HCT116 (cell line): ENCODE measurements at regions not wholly inside any gene's neighbourhood (a gene's known extent, or its start where the extent isn't known, plus 50 kb on each side); places are given as distances from the start of the nearest gene placed in this dataset.

Source experiments
- ATAC-seq: fragments of 200-7000 bp; cut with Tn5 transposase; 2 replicates; pipeline ENCODE4 v1.9.1; 2020; ENCODE audit warnings: mild to moderate bottlenecking, moderate library complexity
- BruUV-seq: library from RNA; stranded (reverse); fragments of 400-500 nt; replicated peaks from 2 replicates; lab custom pipeline; 2021; lab: Mats Ljungman, UMichigan
- CTCF ChIA-PET: fragments of 300-600 bp; sonication (Branson Sonifier 250); formaldehyde crosslinking; loops from one replicate; lab custom pipeline; 2021; ENCODE audit warnings: antibody characterized with exemption; lab: Charles Lee
- POLR2A ChIA-PET: fragments of 300-600, 350-600 bp; sonication (Branson Sonifier 250); formaldehyde crosslinking; loops from one replicate; lab custom pipeline; 2021; ENCODE audit warnings: antibody characterized with exemption; lab: Charles Lee
- RAD21 ChIA-PET, 2 experiments: fragments of 300-600 bp; sonication (Branson Sonifier 250); formaldehyde crosslinking; loops; one replicate each; lab custom pipeline; 2023; ENCODE audit warnings: low total read pairs in 2 of 2; ENCODE audit not compliant: uncharacterized antibody in 2 of 2, unreplicated experiment in 2 of 2, low non-redundant PET in 1 of 2; lab: Charles Lee
- DNase-seq: peaks from one replicate; pipeline ENCODE4 v3.0.0-alpha.2; 2010; ENCODE audit warnings: low read depth, low spot score
- H2AFZ ChIP-seq: fragments of 200-600 bp; shearing (Covaris generic), sonication (generic); 2 replicates; pipeline ENCODE4 v1.6.1; 2017; ENCODE audit warnings: low read depth, mixed run types, mixed read lengths, antibody characterized with exemption, low read length; ENCODE audit not compliant: poor library complexity, severe bottlenecking
- H3K27ac ChIP-seq: 2 replicates; pipeline ENCODE4 v1.5.1; 2012; ENCODE audit warnings: low read depth, low read length
- H3K27me3 ChIP-seq: fragments of 200-600 bp; sonication (generic); 2 replicates; pipeline ENCODE4 v1.6.1; 2016; ENCODE audit warnings: mixed run types, low read length, mixed read lengths; ENCODE audit not compliant: insufficient read depth
- H3K36me3 ChIP-seq, 2 experiments: fragments of 200-500 bp in 1 of 2; fragments of 200-600 bp in 1 of 2; sonication (Bioruptor generic) in 1 of 2; sonication (generic) in 1 of 2; 2 replicates each; pipeline versions ENCODE4 v1.5.1 to v1.6.1; 2014 to 2016; ENCODE audit warnings: low read length in 2 of 2, inconsistent platforms in 1 of 2, mixed read lengths in 1 of 2, mixed run types in 1 of 2; ENCODE audit not compliant: insufficient read depth in 2 of 2, control insufficient read depth in 1 of 2
- H3K4me1 ChIP-seq, 2 experiments: fragments of 200-600 bp in 1 of 2; sonication (generic) in 1 of 2; 2 replicates each; pipeline versions ENCODE4 v1.5.1 to v1.6.1; 2012 to 2017; ENCODE audit warnings: low read length in 2 of 2, inconsistent platforms in 1 of 2, mild to moderate bottlenecking in 1 of 2, mixed read lengths in 1 of 2, mixed run types in 1 of 2, moderate library complexity in 1 of 2; ENCODE audit not compliant: insufficient read depth in 2 of 2, control insufficient read depth in 1 of 2
- H3K4me2 ChIP-seq: fragments of 200-600 bp; sonication (generic); 2 replicates; pipeline ENCODE4 v1.6.1; 2017; ENCODE audit warnings: mixed run types, low read length, mixed read lengths
- H3K4me3 ChIP-seq, 2 experiments: fragments of 200-600 bp in 1 of 2; sonication (generic) in 1 of 2; replicated peaks in 1 of 2; 2 replicates each; pipeline ENCODE4 v1.5.1; 2011 to 2016; ENCODE audit warnings: low read length in 2 of 2, control low read depth in 1 of 2, low read depth in 1 of 2, mild to moderate bottlenecking in 1 of 2, mixed read lengths in 1 of 2, mixed run types in 1 of 2
- H3K79me2 ChIP-seq: fragments of 200-600 bp; sonication (generic); 2 replicates; pipeline ENCODE4 v1.6.1; 2017; ENCODE audit warnings: mild to moderate bottlenecking, mixed run types, low read length, moderate library complexity, mixed read lengths; ENCODE audit not compliant: insufficient read depth
- H3K9ac ChIP-seq: fragments of 200-600 bp; sonication (generic); 2 replicates; pipeline ENCODE4 v1.6.1; 2016; ENCODE audit warnings: low read length, mixed read lengths
- H3K9me2 ChIP-seq: fragments of 200-600 bp; sonication (generic), shearing (Covaris generic); 2 replicates; pipeline ENCODE4 v1.6.1; 2017; ENCODE audit warnings: mixed run types, mild to moderate bottlenecking, moderate library complexity; ENCODE audit not compliant: insufficient read depth
- H3K9me3 ChIP-seq, 2 experiments: fragments of 200-500 bp in 1 of 2; fragments of 200-600 bp in 1 of 2; sonication (Bioruptor generic) in 1 of 2; sonication (generic) in 1 of 2; 2 replicates each; pipeline ENCODE4 v1.6.1; 2014 to 2017; ENCODE audit warnings: low read length in 2 of 2, mixed read lengths in 2 of 2, inconsistent platforms in 1 of 2, low read depth in 1 of 2, mild to moderate bottlenecking in 1 of 2, mixed run types in 1 of 2, moderate library complexity in 1 of 2; ENCODE audit not compliant: control insufficient read depth in 1 of 2, insufficient read depth in 1 of 2
- H4K20me1 ChIP-seq: fragments of 200-600 bp; sonication (generic), shearing (Covaris generic); 2 replicates; pipeline ENCODE4 v1.6.1; 2017; ENCODE audit warnings: mixed run types, mild to moderate bottlenecking, moderate library complexity; ENCODE audit not compliant: insufficient read depth
- CBX3 ChIP-seq: IDR thresholded peaks from 2 replicates; pipeline ENCODE4 v1.6.1; 2012; ENCODE audit warnings: low read depth
- CEBPB ChIP-seq: IDR thresholded peaks from 2 replicates; pipeline ENCODE4 v1.6.1; 2012; ENCODE audit warnings: low read depth
- CTCF ChIP-seq, 3 experiments: fragments of 200-600 bp in 1 of 3; sonication (generic) in 1 of 3; IDR thresholded peaks in 2 of 3; conservative IDR thresholded peaks in 1 of 3; 2 replicates each; pipeline ENCODE4 v1.5.1; 2012 to 2017; ENCODE audit warnings: low read depth in 2 of 3, low read length in 2 of 3, antibody characterized with exemption in 1 of 3, borderline replicate concordance in 1 of 3, control low read depth in 1 of 3, mild to moderate bottlenecking in 1 of 3, mixed read lengths in 1 of 3, mixed run types in 1 of 3, moderate library complexity in 1 of 3; ENCODE audit not compliant: insufficient read depth in 1 of 3
- EGR1 ChIP-seq: IDR thresholded peaks from 2 replicates; pipeline ENCODE4 v1.6.1; 2012; ENCODE audit warnings: low read depth
- EZH2 ChIP-seq: fragments of 200-600 bp; sonication (generic); IDR thresholded peaks from 2 replicates; pipeline ENCODE4 v1.6.1; 2017; ENCODE audit warnings: antibody characterized with exemption, mixed run types
- EZH2phosphoT487 ChIP-seq: fragments of 200-600 bp; IDR thresholded peaks from 2 replicates; pipeline ENCODE4 v1.6.1; 2018; ENCODE audit warnings: antibody characterized with exemption, borderline replicate concordance
- FOSL1 ChIP-seq: IDR thresholded peaks from 2 replicates; pipeline ENCODE4 v1.6.1; 2012; ENCODE audit warnings: low read depth
- JUND ChIP-seq: IDR thresholded peaks from 2 replicates; pipeline ENCODE4 v1.6.1; 2012
- POLR2A ChIP-seq: IDR thresholded peaks from 2 replicates; pipeline ENCODE4 v1.7.0; 2011; ENCODE audit warnings: borderline replicate concordance; ENCODE audit not compliant: insufficient read depth, insufficient read length; ENCODE audit errors: extremely low read depth
- POLR2AphosphoS5 ChIP-seq: IDR thresholded peaks from 2 replicates; pipeline ENCODE4 v1.6.1; 2011; ENCODE audit warnings: mild to moderate bottlenecking, low read depth, low read length, moderate library complexity
- RAD21 ChIP-seq: IDR thresholded peaks from 2 replicates; pipeline ENCODE4 v1.6.1; 2012; ENCODE audit warnings: low read depth, mild to moderate bottlenecking
- REST ChIP-seq: IDR thresholded peaks from 2 replicates; pipeline ENCODE4 v1.6.1; 2012; ENCODE audit warnings: low read depth
- SP1 ChIP-seq: IDR thresholded peaks from 2 replicates; pipeline ENCODE4 v1.6.1; 2012; ENCODE audit warnings: low read depth
- TCF7L2 ChIP-seq: IDR thresholded peaks from 2 replicates; pipeline ENCODE4 v1.7.0; 2011; ENCODE audit warnings: borderline replicate concordance, inconsistent platforms; ENCODE audit not compliant: insufficient read depth, insufficient read length; ENCODE audit errors: extremely low read depth
- intact Hi-C: fragments of 100-400 bp; cut with micrococcal nuclease; formaldehyde crosslinking; loops from 2 replicates; pipeline ENCODE4 v1.10.0; 2022
- TF ChIP-seq, protein P1 (sequence below): IDR thresholded peaks from 2 replicates; pipeline ENCODE4 v1.6.1; 2012

GRCh38 chr14:55855751-55856150 lies 262.5 kb upstream of the PELI2 start:
- BruUV-seq: no TSS peak
- Histone ChIP-seq H3K9me3 (no peaks in the 10 kb centered on the region), H3K27me3 (no peaks in the 10 kb centered on the region), H3K9me2 (no peaks in the 10 kb centered on the region), H3K79me2 (no peaks in the 10 kb centered on the region), H2AFZ (no peak overlapping the region), H3K27ac (no peak overlapping the region), H3K36me3 (no peaks in the 10 kb centered on the region), H3K4me2 (no peak overlapping the region), H3K9ac (no peak overlapping the region), H4K20me1 (no peaks in the 10 kb centered on the region), H3K4me1 (peaks cover 5 to 14% of the 10 kb centered on the region in 2 experiments; a peak in 3 of 4 replicates), H3K4me3 (no peak overlapping the region)
- RAD21 ChIA-PET: no interaction called here
- CTCF ChIA-PET: no interaction called here
- TF ChIP-seq FOSL1 (no peak), POLR2A (no peak), CEBPB (no peak), TCF7L2 (no peak), EGR1 (no peak), EZH2phosphoT487 (no peak)
- no peak for DNase-seq
- ATAC-seq: no peak
- intact Hi-C loops: loop anchor here (10.0 kb wide), 1 partner anchor 411 kb away; the partner anchor contains the start of gene TBPL2
- POLR2A ChIA-PET: no interaction called here

DNA sequence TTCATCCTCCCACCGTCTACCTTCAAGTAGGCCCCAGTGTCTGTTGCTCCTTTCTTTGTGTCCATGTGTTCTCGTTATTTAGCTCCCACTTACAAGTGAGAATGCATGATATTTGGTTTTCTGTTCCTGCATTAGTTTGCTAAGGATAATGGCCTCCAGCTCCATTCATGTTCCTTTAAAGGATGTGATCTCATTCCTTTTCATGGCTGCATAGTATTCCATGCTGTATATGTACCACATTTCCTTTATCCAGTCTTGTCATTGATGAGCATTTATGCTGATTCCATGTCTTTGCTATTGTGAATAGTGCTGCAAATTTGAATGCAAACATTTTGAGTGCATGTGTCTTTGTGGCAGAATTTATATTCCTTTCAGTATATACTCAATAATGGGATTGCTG lies 259.6 kb upstream of the PELI2 start:
- no peaks in the 10 kb centered on the region for H3K9me2 ChIP-seq
- RAD21 ChIA-PET: no interaction called here
- no peaks in the 10 kb centered on the region for H3K4me1 ChIP-seq
- H3K79me2 ChIP-seq: no peaks in the 10 kb centered on the region
- H3K27ac ChIP-seq: no peak overlapping the region
- no peak overlapping the region for H3K9ac ChIP-seq
- no peak overlapping the region for H3K4me2 ChIP-seq
- BruUV-seq: no TSS peak
- no peak for TF ChIP-seq CEBPB
- TF ChIP-seq RAD21: no peak
- no peak for TF ChIP-seq JUND
- TF ChIP-seq EZH2: no peak
- TF ChIP-seq, protein P1, sequence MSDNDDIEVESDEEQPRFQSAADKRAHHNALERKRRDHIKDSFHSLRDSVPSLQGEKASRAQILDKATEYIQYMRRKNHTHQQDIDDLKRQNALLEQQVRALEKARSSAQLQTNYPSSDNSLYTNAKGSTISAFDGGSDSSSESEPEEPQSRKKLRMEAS: no peak
- TF ChIP-seq FOSL1: no peak
- TF ChIP-seq SP1: no peak
- TF ChIP-seq EZH2phosphoT487: no peak
- TF ChIP-seq CBX3: no peak
- no peak for TF ChIP-seq POLR2AphosphoS5
- no peak for TF ChIP-seq CTCF (IDR thresholded peaks at IDR 0.05 in 2 of 3, conservative IDR thresholded peaks at IDR 0.05 in 1 of 3; ENCODE audit: borderline replicate concordance in 1 of 3, insufficient read depth in 1 of 3, low read depth in 2 of 3, low read length in 2 of 3)
- TF ChIP-seq REST: no peak
- H2AFZ ChIP-seq: no peak overlapping the region
- CTCF ChIA-PET: no interaction called here
- no peak overlapping the region for H3K4me3 ChIP-seq
- no peaks in the 10 kb centered on the region for H4K20me1 ChIP-seq
- no peak for ATAC-seq
- POLR2A ChIA-PET: no interaction called here
- no peak for DNase-seq
- H3K9me3 ChIP-seq: no peaks in the 10 kb centered on the region
- H3K27me3 ChIP-seq: no peaks in the 10 kb centered on the region
- H3K36me3 ChIP-seq: no peaks in the 10 kb centered on the region
- intact Hi-C loops: loop anchor here (10.0 kb wide), 1 partner anchor 414 kb away; the partner anchor contains the start of gene TBPL2
